Aorta (tissue), 5 donors: ENCODE measurements at regions not wholly inside any gene's neighbourhood (a gene's known extent, or its start where the extent isn't known, plus 50 kb on each side); places are given as distances from the start of the nearest gene placed in this dataset.
A peak's percentile ranks its signal among the peaks of the same experiment; 100 is the strongest.
"Not testable (repeated sequence)": the region's sequence is repeated elsewhere in the genome, so short reads cannot be mapped to it uniquely, and the experiment has no call there.

Source experiments
- ATAC-seq: fragments of 200-7000 bp; cut with Tn5 transposase; one replicate; pipeline ENCODE4 v1.9.1; 2022; ENCODE audit warnings: moderate library complexity; ENCODE audit not compliant: low FRiP score
- DNase-seq, 2 donors: peaks; one replicate each; pipeline ENCODE4 v3.0.0-alpha.2; 2020
- H3K27ac ChIP-seq, 2 donors: one replicate each; pipeline ENCODE4 v1.5.1; 2013; ENCODE audit warnings: low read length in 2 of 2, mild to moderate bottlenecking in 2 of 2, moderate library complexity in 2 of 2, control low read depth in 1 of 2, inconsistent platforms in 1 of 2, low read depth in 1 of 2
- H3K27me3 ChIP-seq, 2 donors: one replicate each; pipeline ENCODE4 v1.6.1; 2013; ENCODE audit warnings: control low read depth in 1 of 2, low read length in 1 of 2, mild to moderate bottlenecking in 1 of 2, moderate library complexity in 1 of 2; ENCODE audit not compliant: insufficient read depth in 2 of 2, control insufficient read depth in 1 of 2
- H3K36me3 ChIP-seq, 2 donors: one replicate each; pipeline ENCODE4 v1.6.1; 2013; ENCODE audit warnings: control low read depth in 1 of 2, low read length in 1 of 2, mild to moderate bottlenecking in 1 of 2; ENCODE audit not compliant: insufficient read depth in 2 of 2, control insufficient read depth in 1 of 2
- H3K4me1 ChIP-seq, 2 donors: one replicate each; pipeline ENCODE4 v1.6.1; 2013; ENCODE audit warnings: low read length in 2 of 2, control low read depth in 1 of 2, mild to moderate bottlenecking in 1 of 2, moderate library complexity in 1 of 2; ENCODE audit not compliant: insufficient read depth in 2 of 2, control insufficient read depth in 1 of 2
- H3K4me3 ChIP-seq, 2 donors: one replicate each; pipeline ENCODE4 v1.5.1; 2013; ENCODE audit warnings: low read length in 2 of 2, control low read depth in 1 of 2, mild to moderate bottlenecking in 1 of 2
- H3K9me3 ChIP-seq: one replicate; pipeline ENCODE4 v1.6.1; 2013; ENCODE audit warnings: mild to moderate bottlenecking, low read length; ENCODE audit not compliant: control insufficient read depth
- WGBS, 2 donors: extraction: QIAGEN DNeasy Blood & Tissue Kit; methylation state at CpG; one replicate each; pipeline ENCODE4 v1.1.7; 2013; 5-methylcytosine and 5-hydroxymethylcytosine counted together
- intact Hi-C, 2 donors: fragments of 100-400 bp; cut with DNase I; formaldehyde crosslinking; loops; one replicate each; pipeline versions ENCODE4 v1.14.2 to v1.15.0; 2022
- donor health status: healthy with polysubstance abuse.
- donor health status: Bipolar disorder and iron deficiency.
- donor health status: DM: no; HTN: no; CAD: no.
- donor health status: DM: no; HTN: no; CAD: no.
- donor health status: DM: yes; HTN: yes; CAD: no.

DNA sequence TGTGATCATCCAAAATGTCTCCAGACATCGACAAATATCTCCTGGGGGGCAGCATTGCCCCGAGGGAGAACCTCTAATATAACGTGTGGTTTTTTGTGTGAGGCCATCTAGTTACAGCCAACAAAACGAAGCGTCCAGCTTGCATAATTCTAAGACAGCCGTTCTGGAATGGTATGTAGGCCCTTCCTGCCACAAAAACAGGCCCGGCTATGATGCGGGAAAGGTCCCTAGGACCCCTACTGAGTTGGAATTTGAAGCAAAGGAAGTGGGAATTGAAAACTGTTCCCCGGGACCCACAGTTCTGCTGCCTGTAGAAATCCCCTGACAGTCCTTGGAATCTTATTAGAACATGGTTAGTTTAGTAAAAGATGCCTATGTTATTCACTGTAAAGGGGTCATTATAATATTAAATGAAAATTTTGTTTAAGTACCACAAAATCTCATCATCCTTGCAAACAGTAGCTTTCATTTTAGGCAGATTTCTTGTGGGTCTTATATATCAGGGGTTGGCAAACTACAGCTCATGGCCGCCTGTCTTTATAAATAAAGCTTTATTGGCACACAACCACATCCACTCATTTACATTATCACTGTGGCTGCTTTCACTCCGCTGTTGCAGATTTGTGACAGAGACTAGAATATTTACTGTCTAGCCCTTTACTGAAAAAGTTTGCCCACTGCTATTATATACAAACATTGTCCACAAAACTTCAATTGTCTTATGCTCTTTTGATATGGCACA lies 70.7 kb downstream of the MSX2 start:
- intact Hi-C loops: loop anchor here in 1 of 2 donors (2.0 kb wide), 1 partner anchor 374 kb away; no protein-coding TSS in a partner anchor
- Histone ChIP-seq H3K4me1 (no peaks in the 10 kb centered on the region), H3K36me3 (no peaks in the 10 kb centered on the region), H3K27ac (no peak overlapping the region), H3K27me3 (no peaks in the 10 kb centered on the region), H3K4me3 (no peak overlapping the region), H3K9me3 (no peaks in the 10 kb centered on the region)
- ATAC-seq (no peak), DNase-seq (no peak)
- 35 to 45% methylated on average over 11 of the region's 11 CpGs for WGBS, 2 donors

DNA sequence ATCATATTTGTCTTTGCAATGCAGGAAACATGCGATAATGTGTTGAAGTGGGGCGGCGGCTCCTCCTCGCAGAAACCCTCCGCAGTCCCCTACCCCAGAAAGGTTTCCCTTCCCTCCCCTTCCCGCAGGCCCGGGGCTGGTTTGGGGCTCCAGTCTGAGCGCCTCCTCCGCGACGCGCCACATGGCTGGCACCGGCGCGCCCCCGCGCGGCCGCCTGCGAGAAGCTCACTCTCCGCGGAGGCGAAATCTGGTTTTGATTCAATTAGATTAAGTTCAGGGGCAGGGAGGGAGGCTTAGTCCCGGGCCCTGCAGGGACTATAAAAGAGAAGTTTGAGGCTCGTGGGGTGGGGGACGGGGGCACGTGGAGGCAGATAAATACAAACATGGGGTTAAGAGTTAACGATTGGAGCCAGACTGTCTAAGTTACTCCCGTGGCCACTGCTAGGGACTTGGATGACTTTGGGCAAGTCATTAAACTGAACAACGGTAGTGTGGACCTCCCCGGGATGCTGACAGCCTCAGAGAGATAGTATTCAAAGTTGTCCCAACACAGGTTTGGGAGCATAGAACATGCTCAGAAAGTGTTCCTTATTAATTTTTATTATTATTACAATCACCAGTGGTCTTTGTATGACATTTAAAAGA lies 69.4 kb downstream of the MSX2 start:
- 2 to 3% methylated on average over 30 to 31 of the region's 31 CpGs for WGBS, 2 donors
- no peaks in the 10 kb centered on the region for H3K27me3 ChIP-seq
- no peaks in the 10 kb centered on the region for H3K9me3 ChIP-seq
- H3K36me3 ChIP-seq: no peaks in the 10 kb centered on the region
- intact Hi-C loops: loop anchor here (1.0 to 2.0 kb wide), 3 partner anchors 373 to 467 kb away; no protein-coding TSS in a partner anchor
- H3K27ac ChIP-seq: no peak overlapping the region
- no peak overlapping the region for H3K4me3 ChIP-seq
- ATAC-seq: peak; percentile 84
- H3K4me1 ChIP-seq: no peaks in the 10 kb centered on the region
- peak; percentile 56 to 87 for DNase-seq

- H3K27me3 ChIP-seq: no peaks in the 10 kb centered on the region
- DNase-seq (no peak), ATAC-seq (no peak)
- intact Hi-C loops: loop anchor here in 1 of 2 donors (1.0 to 2.0 kb wide), 2 partner anchors 374 to 466 kb away; no protein-coding TSS in a partner anchor
- H3K36me3 ChIP-seq: no peaks in the 10 kb centered on the region
- H3K9me3 ChIP-seq: no peaks in the 10 kb centered on the region
- 77 to 87% methylated on average over 6 of the region's 6 CpGs for WGBS, 2 donors
- no peak overlapping the region for H3K4me3 ChIP-seq
- no peak overlapping the region for H3K27ac ChIP-seq
- no peaks in the 10 kb centered on the region for H3K4me1 ChIP-seq
These were observed 68.7 kb downstream of the MSX2 start for GRCh38 chr5:174793076-174793475.

GRCh38 chr5:174792265-174792664 lies 67.9 kb downstream of the MSX2 start:
- not testable (repeated sequence) for ATAC-seq, H3K36me3 ChIP-seq, H3K9me3 ChIP-seq, H3K4me1 ChIP-seq, DNase-seq, H3K27ac ChIP-seq, H3K4me3 ChIP-seq, H3K27me3 ChIP-seq
- intact Hi-C loops: loop anchor here in 1 of 2 donors (2.0 kb wide), 1 partner anchor 465 kb away; no protein-coding TSS in a partner anchor
- WGBS, 2 donors: 47 to 70% methylated on average over 1 of the region's 1 CpG

- ATAC-seq (no peak), DNase-seq (no peak)
- Histone ChIP-seq H3K4me3 (no peak overlapping the region), H3K36me3 (no peaks in the 10 kb centered on the region), H3K27ac (no peak overlapping the region), H3K9me3 (no peaks in the 10 kb centered on the region), H3K4me1 (no peaks in the 10 kb centered on the region), H3K27me3 (no peaks in the 10 kb centered on the region)
- intact Hi-C loops: no loop called here
- 56 to 66% methylated on average over 4 of the region's 4 CpGs for WGBS, 2 donors
These were observed 66.5 kb downstream of the MSX2 start for GRCh38 chr5:174790906-174791305.

DNA sequence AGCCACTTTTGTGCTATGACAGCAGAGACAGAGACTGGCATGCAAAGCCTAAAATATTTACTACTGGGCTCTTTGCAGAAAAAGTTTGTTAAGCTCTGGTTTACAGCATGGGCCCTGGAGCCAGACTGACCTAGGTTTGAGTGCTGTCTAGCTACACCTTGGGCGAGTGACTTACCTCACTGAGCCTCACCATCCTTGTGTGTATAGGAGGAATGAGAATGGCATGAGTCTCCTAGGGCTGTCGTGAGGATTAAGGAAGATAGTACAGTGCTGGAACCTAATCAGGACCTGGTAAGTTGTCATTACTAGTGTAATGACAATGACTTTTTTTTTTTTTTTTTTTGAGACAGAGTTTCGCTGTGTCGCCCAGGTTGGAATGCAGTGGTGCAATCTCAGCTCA lies 65.2 kb downstream of the MSX2 start:
- Histone ChIP-seq H3K36me3 (no peaks in the 10 kb centered on the region), H3K4me3 (no peak overlapping the region), H3K27ac (no peak overlapping the region), H3K27me3 (no peaks in the 10 kb centered on the region), H3K9me3 (no peaks in the 10 kb centered on the region), H3K4me1 (no peaks in the 10 kb centered on the region)
- ATAC-seq: no peak
- intact Hi-C loops: no loop called here
- DNase-seq: no peak
- WGBS, 2 donors: 88% methylated on average over 4 of the region's 4 CpGs

GRCh38 chr5:174785120-174785680 lies 60.8 kb downstream of the MSX2 start:
- no peak overlapping the region for H3K4me3 ChIP-seq
- no peaks in the 10 kb centered on the region for H3K36me3 ChIP-seq
- no peaks in the 10 kb centered on the region for H3K4me1 ChIP-seq
- 85 to 86% methylated on average over 5 of the region's 5 CpGs for WGBS, 2 donors
- H3K9me3 ChIP-seq: no peaks in the 10 kb centered on the region
- intact Hi-C loops: no loop called here
- ATAC-seq (no peak), DNase-seq (no peak)
- no peaks in the 10 kb centered on the region for H3K27me3 ChIP-seq
- H3K27ac ChIP-seq: no peak overlapping the region
